Neuronal stem cell (in vitro differentiated cells): ENCODE measurements at regions not wholly inside any gene's neighbourhood (a gene's known extent, or its start where the extent isn't known, plus 50 kb on each side); places are given as distances from the start of the nearest gene placed in this dataset.

ENCODE experiments used
- DNase-seq: peaks from one replicate; pipeline ENCODE4 v3.0.0-alpha.2; 2013; ENCODE audit warnings: low spot score
- H2AFZ ChIP-seq: one replicate; pipeline ENCODE4 v1.6.1; 2013; ENCODE audit warnings: mild to moderate bottlenecking, low read length, inconsistent platforms
- H2AK5ac ChIP-seq: 2 replicates; pipeline ENCODE4 v1.6.1; 2013; ENCODE audit warnings: low read depth, mild to moderate bottlenecking, inconsistent platforms, low read length, moderate library complexity, mixed read lengths
- H2BK120ac ChIP-seq: 2 replicates; pipeline ENCODE4 v1.6.1; 2013; ENCODE audit warnings: low read depth, mild to moderate bottlenecking, inconsistent platforms, low read length, moderate library complexity, mixed read lengths
- H2BK12ac ChIP-seq: one replicate; pipeline ENCODE4 v1.6.1; 2013; ENCODE audit warnings: low read length, inconsistent platforms
- H2BK15ac ChIP-seq: 2 replicates; pipeline ENCODE4 v1.6.1; 2013; ENCODE audit warnings: mild to moderate bottlenecking, low read length, inconsistent platforms, mixed read lengths
- H2BK5ac ChIP-seq: one replicate; pipeline ENCODE4 v1.6.1; 2013; ENCODE audit warnings: inconsistent platforms, mild to moderate bottlenecking, low read length, moderate library complexity
- H3K14ac ChIP-seq: one replicate; pipeline ENCODE4 v1.6.1; 2013; ENCODE audit warnings: low read length, inconsistent platforms
- H3K18ac ChIP-seq: 2 replicates; pipeline ENCODE4 v1.6.1; 2013; ENCODE audit warnings: low read length, inconsistent platforms
- H3K23ac ChIP-seq: 2 replicates; pipeline ENCODE4 v1.6.1; 2013; ENCODE audit warnings: low read depth, mild to moderate bottlenecking, mixed read lengths, low read length, inconsistent platforms; ENCODE audit not compliant: poor library complexity
- H3K27ac ChIP-seq: replicated peaks from 3 replicates; pipeline ENCODE4 v1.5.1; 2013; ENCODE audit warnings: low read length, inconsistent platforms
- H3K27me3 ChIP-seq, 3 experiments: 2 replicates each; pipeline ENCODE4 v1.6.1; 2013; ENCODE audit warnings: low read length in 3 of 3, mild to moderate bottlenecking in 2 of 3, inconsistent platforms in 1 of 3, low read depth in 1 of 3, mixed read lengths in 1 of 3, moderate library complexity in 1 of 3; ENCODE audit not compliant: control insufficient read depth in 3 of 3, insufficient read depth in 3 of 3
- H3K36me3 ChIP-seq, 2 donors: replicated peaks in 1 of 2; 2 replicates each; pipeline ENCODE4 v1.6.1; 2013; ENCODE audit warnings: low read length in 2 of 2; ENCODE audit not compliant: control insufficient read depth in 2 of 2, insufficient read depth in 2 of 2
- H3K4ac ChIP-seq: 2 replicates; pipeline ENCODE4 v1.6.1; 2013; ENCODE audit warnings: inconsistent platforms, mild to moderate bottlenecking, low read length, moderate library complexity
- H3K4me1 ChIP-seq, 2 donors: 1 replicate in 1 of 2; 2 replicates in 1 of 2; pipeline ENCODE4 v1.6.1; 2013; ENCODE audit warnings: low read length in 2 of 2, low read depth in 1 of 2; ENCODE audit not compliant: control insufficient read depth in 2 of 2, insufficient read depth in 1 of 2
- H3K4me2 ChIP-seq: one replicate; pipeline ENCODE4 v1.6.1; 2013; ENCODE audit warnings: mild to moderate bottlenecking, low read length, inconsistent platforms; ENCODE audit not compliant: insufficient read depth, poor library complexity, severe bottlenecking
- H3K4me3 ChIP-seq, 2 donors: 2 replicates each; pipeline ENCODE4 v1.5.1; 2013; ENCODE audit warnings: low read length in 2 of 2, mild to moderate bottlenecking in 2 of 2, inconsistent platforms in 1 of 2, moderate library complexity in 1 of 2
- H3K79me1 ChIP-seq: one replicate; pipeline ENCODE4 v1.6.1; 2013; ENCODE audit warnings: low read depth, mild to moderate bottlenecking, inconsistent platforms, low read length, moderate library complexity
- H3K9ac ChIP-seq: one replicate; pipeline ENCODE4 v1.6.1; 2013; ENCODE audit warnings: mild to moderate bottlenecking, low read depth, low read length, inconsistent platforms; ENCODE audit not compliant: poor library complexity
- H3K9me3 ChIP-seq, 2 donors: replicated peaks in 1 of 2; 2 replicates each; pipeline versions ENCODE3 to v1.6.1; 2013; ENCODE audit warnings: low read length in 2 of 2, mild to moderate bottlenecking in 2 of 2, inconsistent platforms in 1 of 2, low read depth in 1 of 2, mixed read lengths in 1 of 2, moderate library complexity in 1 of 2; ENCODE audit not compliant: control insufficient read depth in 2 of 2, insufficient read depth in 1 of 2
- H4K8ac ChIP-seq: one replicate; pipeline ENCODE4 v1.6.1; 2013; ENCODE audit warnings: low read depth, mild to moderate bottlenecking, inconsistent platforms, low read length, moderate library complexity
- H4K91ac ChIP-seq: one replicate; pipeline ENCODE4 v1.6.1; 2013; ENCODE audit warnings: low read length, low read depth, mild to moderate bottlenecking, inconsistent platforms; ENCODE audit not compliant: poor library complexity
- WGBS, 2 donors: extraction: QIAGEN DNeasy Blood & Tissue Kit; methylation state at CpG; one replicate each; pipeline ENCODE4 v1.1.7; 2013; ENCODE audit warnings: missing lambda C conversion rate in 2 of 2, mixed read lengths in 1 of 2; ENCODE audit not compliant: insufficient read length in 2 of 2, insufficient replicate concordance in 1 of 2; ENCODE audit errors: extremely low coverage in 2 of 2; 5-methylcytosine and 5-hydroxymethylcytosine counted together

DNA sequence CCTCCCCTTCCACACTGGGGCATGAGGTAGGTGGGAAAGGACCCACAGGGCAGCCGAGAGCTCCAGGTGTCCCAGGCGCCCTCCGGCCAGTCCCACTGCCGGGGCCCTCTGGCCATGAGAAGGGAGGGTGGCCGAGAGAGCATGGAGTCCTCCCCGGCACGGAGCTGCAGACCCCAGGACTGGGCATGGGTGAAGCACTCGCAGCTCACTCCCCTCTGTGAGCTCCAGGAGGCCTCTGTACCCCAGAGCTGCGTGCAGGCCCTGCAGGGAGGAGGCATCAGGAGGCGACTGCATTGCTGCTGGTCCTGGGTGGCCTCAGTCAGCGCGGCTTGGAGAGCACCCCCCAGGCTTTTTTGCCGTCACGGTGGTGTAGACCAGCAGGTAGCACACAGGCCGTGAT is 80.1 kb upstream of the TTC34 start:
- no peak overlapping the region for H2AFZ ChIP-seq
- no peak overlapping the region for H2BK120ac ChIP-seq
- peak overlapping the region; percentile 49 for H2BK5ac ChIP-seq
- no peak overlapping the region for H2BK12ac ChIP-seq
- H3K18ac ChIP-seq, result peak overlapping the region; percentile 11
- DNase-seq, result no peak
- peak overlapping the region; percentile 20 for H2AK5ac ChIP-seq
- H3K79me1 ChIP-seq, result peaks cover 1% of the 10 kb centered on the region
- H3K27ac ChIP-seq, result no peak overlapping the region
- H3K27me3 ChIP-seq, result peaks cover 0 to 93% (median 0%) of the 10 kb centered on the region in 3 experiments
- H3K4ac ChIP-seq, result no peak overlapping the region
- no peak overlapping the region for H3K9ac ChIP-seq
- no peaks in the 10 kb centered on the region for H3K36me3 ChIP-seq
- no CpG with 5 or more reads among the region's 15 CpGs for WGBS, 2 donors
- peak overlapping the region; percentile 14 for H2BK15ac ChIP-seq
- H3K9me3 ChIP-seq, result peaks cover 0 to 1% of the 10 kb centered on the region in 2 donors
- no peak overlapping the region for H3K4me3 ChIP-seq
- no peak overlapping the region for H3K4me2 ChIP-seq
- no peak overlapping the region for H3K23ac ChIP-seq
- H4K8ac ChIP-seq, result no peak overlapping the region
- no peak overlapping the region for H4K91ac ChIP-seq
- H3K14ac ChIP-seq, result no peak overlapping the region
- H3K4me1 ChIP-seq, result peaks cover 0 to 4% of the 10 kb centered on the region in 2 donors

DNA sequence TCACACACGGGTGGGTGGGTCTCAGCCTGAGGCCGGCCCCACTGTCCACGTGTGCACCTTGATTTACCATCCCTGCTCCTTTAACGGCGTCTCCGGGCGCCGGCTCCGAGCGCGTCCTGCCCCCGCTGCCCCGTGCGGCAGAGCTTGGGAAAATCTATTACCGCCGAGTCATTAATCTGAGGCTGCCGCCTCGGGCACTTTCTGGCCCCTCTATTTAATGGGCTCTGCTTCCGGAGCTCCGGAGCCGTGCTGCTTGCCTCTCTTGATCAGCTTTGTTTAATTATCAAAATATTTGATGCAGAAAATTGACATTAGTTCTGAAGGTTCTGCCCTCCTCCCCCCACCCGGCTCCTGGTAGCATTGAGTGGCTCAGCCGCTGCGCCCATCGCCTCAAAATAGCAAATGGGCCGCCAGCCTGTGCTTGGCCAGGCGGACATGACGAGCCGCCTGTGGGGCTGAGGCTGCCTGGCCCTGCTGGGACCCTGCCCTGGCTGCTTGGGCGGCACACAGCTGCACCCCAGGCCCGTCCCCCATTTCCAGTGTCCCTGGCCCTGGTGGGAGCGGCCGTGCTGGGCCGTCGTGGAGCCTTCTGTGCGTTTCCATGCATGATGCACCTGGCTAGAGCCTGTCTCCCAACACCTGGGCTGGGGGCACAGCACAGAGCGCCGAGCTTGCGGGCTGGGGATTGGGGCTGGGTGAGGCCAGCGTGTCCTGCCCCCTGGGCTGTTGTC is 81.6 kb upstream of the TTC34 start:
- H3K18ac ChIP-seq, result peak overlapping the region; percentile 80
- no peaks in the 10 kb centered on the region for H3K36me3 ChIP-seq
- no peak overlapping the region for H3K4ac ChIP-seq
- H3K4me3 ChIP-seq, result peak overlapping the region in 1 of 2 donors; percentile 6
- no peak overlapping the region for H2BK5ac ChIP-seq
- H3K27ac ChIP-seq, result no peak overlapping the region
- H3K9me3 ChIP-seq, result no peaks in the 10 kb centered on the region
- peaks cover 0 to 89% (median 0%) of the 10 kb centered on the region in 3 experiments for H3K27me3 ChIP-seq
- H3K14ac ChIP-seq, result peak overlapping the region; percentile 82
- H3K4me2 ChIP-seq, result no peak overlapping the region
- H2AK5ac ChIP-seq, result peak overlapping the region; percentile 56
- no peak overlapping the region for H2AFZ ChIP-seq
- no peak for DNase-seq
- peaks cover 1% of the 10 kb centered on the region for H3K79me1 ChIP-seq
- H2BK12ac ChIP-seq, result peak overlapping the region; percentile 41
- WGBS, 2 donors, result no CpG with 5 or more reads among the region's 40 CpGs
- no peak overlapping the region for H4K91ac ChIP-seq
- no peak overlapping the region for H3K9ac ChIP-seq
- peak overlapping the region; percentile 65 for H4K8ac ChIP-seq
- peaks cover 0 to 4% of the 10 kb centered on the region in 2 donors for H3K4me1 ChIP-seq
- H3K23ac ChIP-seq, result peak overlapping the region; percentile 73
- H2BK15ac ChIP-seq, result peak overlapping the region; percentile 37
- H2BK120ac ChIP-seq, result no peak overlapping the region

DNA sequence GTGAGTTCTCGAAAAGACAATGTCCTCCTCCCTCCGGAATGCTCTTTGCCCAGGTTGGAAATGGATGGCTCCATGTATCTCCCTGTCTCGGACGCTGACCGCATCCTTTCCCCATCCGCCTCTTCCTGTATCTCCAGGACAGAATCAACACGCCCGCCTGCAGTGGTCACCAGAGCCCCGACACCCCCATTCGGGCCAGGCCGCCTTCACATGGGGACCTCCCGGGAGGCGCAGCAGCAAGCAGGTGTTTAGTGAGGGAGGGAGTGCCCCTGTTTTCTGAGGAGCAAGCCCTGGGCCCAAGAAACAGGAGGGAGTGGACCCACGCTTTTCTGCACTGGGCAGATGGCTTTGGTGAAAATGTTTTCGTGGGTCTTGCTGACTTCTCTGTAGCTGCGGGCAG is 83.5 kb upstream of the TTC34 start:
- Histone ChIP-seq H2AFZ (no peak overlapping the region), H3K27ac (no peak overlapping the region), H2AK5ac (no peak overlapping the region), H3K4me3 (no peak overlapping the region), H3K9ac (no peak overlapping the region), H3K79me1 (peaks cover 1% of the 10 kb centered on the region), H3K14ac (no peak overlapping the region), H3K36me3 (no peaks in the 10 kb centered on the region), H4K8ac (no peak overlapping the region), H3K23ac (no peak overlapping the region), H2BK120ac (no peak overlapping the region), H2BK15ac (peak overlapping the region; percentile 28), H3K9me3 (no peaks in the 10 kb centered on the region), H3K4me2 (no peak overlapping the region), H3K4me1 (peaks cover 0 to 4% of the 10 kb centered on the region in 2 donors), H3K4ac (no peak overlapping the region), H2BK5ac (no peak overlapping the region), H3K27me3 (peaks cover 0 to 89% (median 0%) of the 10 kb centered on the region in 3 experiments), H3K18ac (peak overlapping the region; percentile 14), H2BK12ac (no peak overlapping the region), H4K91ac (no peak overlapping the region)
- WGBS, 2 donors, result no CpG with 5 or more reads among the region's 16 CpGs
- no peak for DNase-seq

DNA sequence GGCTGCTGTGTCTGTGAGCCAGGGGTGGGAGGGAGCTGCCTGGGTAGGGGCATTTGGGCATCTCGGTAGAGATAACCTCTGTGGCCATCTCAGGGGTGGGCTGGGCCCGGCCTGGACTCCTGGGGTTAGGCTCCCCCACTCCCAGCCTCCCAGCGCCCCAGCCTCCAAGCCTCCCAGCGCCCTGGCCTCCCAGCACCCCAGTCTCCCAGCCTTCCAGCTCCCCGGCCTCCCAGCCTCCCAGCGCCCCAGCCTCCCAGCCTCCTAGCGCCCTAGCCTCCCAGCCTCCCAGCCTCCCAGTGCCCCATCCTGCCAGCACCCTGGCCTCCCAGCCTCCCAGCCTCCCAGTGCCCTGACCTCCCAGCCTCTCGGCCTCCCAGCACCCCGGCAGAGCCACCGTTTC is 85.1 kb upstream of the TTC34 start:
- Histone ChIP-seq H2BK15ac (no peak overlapping the region), H3K14ac (no peak overlapping the region), H3K9me3 (no peaks in the 10 kb centered on the region), H3K27ac (no peak overlapping the region), H3K27me3 (peaks cover 0 to 88% (median 0%) of the 10 kb centered on the region in 3 experiments), H3K23ac (no peak overlapping the region), H3K9ac (no peak overlapping the region), H3K36me3 (no peaks in the 10 kb centered on the region), H2BK120ac (no peak overlapping the region), H4K8ac (no peak overlapping the region), H2AFZ (no peak overlapping the region), H3K18ac (no peak overlapping the region), H3K4me1 (peaks cover 0 to 4% of the 10 kb centered on the region in 2 donors), H2BK5ac (no peak overlapping the region), H2BK12ac (peak overlapping the region; percentile 58), H2AK5ac (peak overlapping the region; percentile 32), H3K79me1 (peaks cover 1% of the 10 kb centered on the region), H3K4me2 (no peak overlapping the region), H4K91ac (no peak overlapping the region), H3K4ac (no peak overlapping the region), H3K4me3 (no peak overlapping the region)
- WGBS, 2 donors, result no CpG with 5 or more reads among the region's 10 CpGs
- no peak for DNase-seq
